ACC112 (cell line): ENCODE measurements at regions not wholly inside any gene's neighbourhood (a gene's known extent, or its start where the extent isn't known, plus 50 kb on each side); places are given as distances from the start of the nearest gene placed in this dataset.
A peak's percentile ranks its signal among the peaks of the same experiment; 100 is the strongest.

Experiments
- H2AFZ ChIP-seq: fragments of 200-600 bp; sonication (generic); one replicate; pipeline ENCODE4 v1.6.0; 2017; ENCODE audit warnings: antibody characterized with exemption, low read length; ENCODE audit not compliant: unreplicated experiment
- H3K27ac ChIP-seq: fragments of 200-600 bp; sonication (generic); 2 replicates; pipeline ENCODE4 v1.5.1; 2014; ENCODE audit warnings: low read depth, mild to moderate bottlenecking, antibody characterized with exemption, low read length, moderate library complexity
- H3K27me3 ChIP-seq: fragments of 200-600 bp; sonication (generic); 2 replicates; pipeline ENCODE4 v1.6.1; 2014; ENCODE audit warnings: mild to moderate bottlenecking, antibody characterized with exemption, low read length, moderate library complexity, mixed read lengths; ENCODE audit not compliant: insufficient read depth
- H3K36me3 ChIP-seq: fragments of 200-600 bp; sonication (generic); 2 replicates; pipeline ENCODE4 v1.6.1; 2016; ENCODE audit warnings: mild to moderate bottlenecking, antibody characterized with exemption, low read length, moderate library complexity, mixed read lengths; ENCODE audit not compliant: insufficient read depth
- H3K4me1 ChIP-seq: fragments of 200-600 bp; sonication (generic); one replicate; pipeline ENCODE4 v1.6.1; 2016; ENCODE audit warnings: low read length, mixed read lengths; ENCODE audit not compliant: insufficient read depth, unreplicated experiment, control insufficient read depth
- H3K4me3 ChIP-seq: fragments of 200-600 bp; sonication (generic); 2 replicates; pipeline ENCODE4 v1.5.1; 2014; ENCODE audit warnings: mild to moderate bottlenecking, low read depth, low read length
- H3K79me2 ChIP-seq: fragments of 200-600 bp; sonication (generic); one replicate; pipeline ENCODE4 v1.6.0; 2016; ENCODE audit warnings: low read length; ENCODE audit not compliant: control insufficient read depth, unreplicated experiment, insufficient read depth

GRCh38 chr20:53872561-53873229 is 197.7 kb downstream of the BCAS1 start:
- H3K4me1 ChIP-seq: peaks cover 24% of the 10 kb centered on the region
- H2AFZ ChIP-seq: peak overlapping the region; percentile 98
- H3K36me3 ChIP-seq: no peaks in the 10 kb centered on the region
- H3K27ac ChIP-seq: peak overlapping the region; percentile 42
- no peaks in the 10 kb centered on the region for H3K27me3 ChIP-seq
- H3K4me3 ChIP-seq: peak overlapping the region; percentile 34; the same call in 1 of the 2 replicates
- no peaks in the 10 kb centered on the region for H3K79me2 ChIP-seq

GRCh38 chr20:53872081-53872541 is 198.3 kb downstream of the BCAS1 start:
- Histone ChIP-seq H3K79me2 (no peaks in the 10 kb centered on the region), H2AFZ (peak overlapping the region; percentile 98), H3K4me1 (peaks cover 26% of the 10 kb centered on the region), H3K36me3 (no peaks in the 10 kb centered on the region), H3K4me3 (no peak overlapping the region; the same call in 1 of the 2 replicates), H3K27me3 (no peaks in the 10 kb centered on the region), H3K27ac (peak overlapping the region; percentile 42)

GRCh38 chr20:53871541-53871940 is 198.9 kb downstream of the BCAS1 start:
- Histone ChIP-seq H3K27ac (peak overlapping the region; percentile 42; the same call in 1 of the 2 replicates), H3K27me3 (no peaks in the 10 kb centered on the region), H2AFZ (peak overlapping the region; percentile 98), H3K36me3 (no peaks in the 10 kb centered on the region), H3K4me1 (peaks cover 31% of the 10 kb centered on the region), H3K4me3 (no peak overlapping the region), H3K79me2 (no peaks in the 10 kb centered on the region)

GRCh38 chr20:53870426-53871315 is 199.7 kb downstream of the BCAS1 start:
- H3K36me3 ChIP-seq: no peaks in the 10 kb centered on the region
- H3K4me1 ChIP-seq: peaks cover 37% of the 10 kb centered on the region
- H3K27ac ChIP-seq: no peak overlapping the region
- H3K4me3 ChIP-seq: no peak overlapping the region
- no peaks in the 10 kb centered on the region for H3K27me3 ChIP-seq
- H3K79me2 ChIP-seq: no peaks in the 10 kb centered on the region
- no peak overlapping the region for H2AFZ ChIP-seq

- H3K4me3 ChIP-seq: 0 out of 2 replicates have a peak overlapping the region, but pooled peaks have one; percentile 6
- peak overlapping the region; percentile 58 for H3K27ac ChIP-seq
- H3K27me3 ChIP-seq: no peaks in the 10 kb centered on the region
- H3K4me1 ChIP-seq: peaks cover 43% of the 10 kb centered on the region
- H2AFZ ChIP-seq: peak overlapping the region; percentile 80
- H3K36me3 ChIP-seq: no peaks in the 10 kb centered on the region
- H3K79me2 ChIP-seq: no peaks in the 10 kb centered on the region
These were observed 200.7 kb downstream of the BCAS1 start for GRCh38 chr20:53869466-53870258.

GRCh38 chr20:53867741-53868351 is 202.5 kb downstream of the BCAS1 start:
- H3K27ac ChIP-seq: no peak overlapping the region
- no peaks in the 10 kb centered on the region for H3K27me3 ChIP-seq
- H3K4me1 ChIP-seq: peaks cover 38% of the 10 kb centered on the region
- H3K79me2 ChIP-seq: no peaks in the 10 kb centered on the region
- no peaks in the 10 kb centered on the region for H3K36me3 ChIP-seq
- H3K4me3 ChIP-seq: no peak overlapping the region
- no peak overlapping the region for H2AFZ ChIP-seq

GRCh38 chr20:53866794-53867740 is 203.3 kb downstream of the BCAS1 start:
- Histone ChIP-seq H3K36me3 (no peaks in the 10 kb centered on the region), H3K4me1 (peaks cover 31% of the 10 kb centered on the region), H3K4me3 (0 out of 2 replicates have a peak overlapping the region, but pooled peaks have one; percentile 41), H3K27ac (peak overlapping the region; percentile 73), H2AFZ (peak overlapping the region; percentile 76), H3K79me2 (no peaks in the 10 kb centered on the region), H3K27me3 (no peaks in the 10 kb centered on the region)

GRCh38 chr20:53865901-53866793 is 204.2 kb downstream of the BCAS1 start:
- Histone ChIP-seq H3K4me3 (peak overlapping the region; percentile 41), H3K4me1 (peaks cover 24% of the 10 kb centered on the region), H3K27ac (peak overlapping the region; percentile 73), H2AFZ (peak overlapping the region; percentile 76), H3K27me3 (no peaks in the 10 kb centered on the region), H3K36me3 (no peaks in the 10 kb centered on the region), H3K79me2 (no peaks in the 10 kb centered on the region)
